Astrocyte (in vitro differentiated cells and primary cell): ENCODE measurements at regions not wholly inside any gene's neighbourhood (a gene's known extent, or its start where the extent isn't known, plus 50 kb on each side); places are given as distances from the start of the nearest gene placed in this dataset.
A peak's percentile ranks its signal among the peaks of the same experiment; 100 is the strongest.

ENCODE experiments used
- DNase-seq: peaks from one replicate; pipeline ENCODE4 v3.0.0-alpha.2; 2010; ENCODE audit warnings: low read depth
- FAIRE-seq: peaks from 2 replicates; lab custom pipeline; 2011; peaks lifted over from hg19 to GRCh38; lab: Jason Lieb, UNC
- H2AFZ ChIP-seq: 2 replicates; pipeline ENCODE4 v1.6.0; 2012; ENCODE audit warnings: low read depth, low read length, inconsistent platforms
- H3K27ac ChIP-seq: 2 replicates; pipeline ENCODE4 v1.5.1; 2011; ENCODE audit warnings: low read depth, low read length, inconsistent platforms
- H3K27me3 ChIP-seq: 2 replicates; pipeline ENCODE4 v1.6.0; 2011; ENCODE audit warnings: low read length, inconsistent platforms; ENCODE audit not compliant: insufficient read depth
- H3K36me3 ChIP-seq: 2 replicates; pipeline ENCODE4 v1.5.1; 2011; ENCODE audit warnings: low read length, inconsistent platforms; ENCODE audit not compliant: insufficient read depth
- H3K4me1 ChIP-seq: 2 replicates; pipeline ENCODE4 v1.5.1; 2011; ENCODE audit warnings: low read length, inconsistent platforms; ENCODE audit not compliant: insufficient read depth
- H3K4me2 ChIP-seq: 2 replicates; pipeline ENCODE4 v1.6.0; 2012; ENCODE audit warnings: low read length, inconsistent platforms
- H3K4me3 ChIP-seq: 2 replicates; pipeline ENCODE4 v1.5.1; 2011; ENCODE audit warnings: low read depth, mild to moderate bottlenecking, low read length, inconsistent platforms; ENCODE audit not compliant: insufficient read depth
- H3K79me2 ChIP-seq: 2 replicates; pipeline ENCODE4 v1.6.0; 2012; ENCODE audit warnings: mild to moderate bottlenecking, low read length, inconsistent platforms; ENCODE audit not compliant: insufficient read depth
- H3K9ac ChIP-seq: 2 replicates; pipeline ENCODE4 v1.6.0; 2012; ENCODE audit warnings: mild to moderate bottlenecking, low read length, inconsistent platforms
- H3K9me3 ChIP-seq: 2 replicates; pipeline ENCODE4 v1.5.1; 2012; ENCODE audit warnings: low read depth, mild to moderate bottlenecking, low read length, inconsistent platforms; ENCODE audit not compliant: insufficient read depth
- H4K20me1 ChIP-seq: 2 replicates; pipeline ENCODE4 v1.6.0; 2012; ENCODE audit warnings: low read length, inconsistent platforms; ENCODE audit not compliant: insufficient read depth
- H3K27ac Mint-ChIP-seq: one replicate; pipeline ENCODE4 v1.8.0; 2021; ENCODE audit warnings: mild to moderate bottlenecking, mixed read lengths; ENCODE audit not compliant: unreplicated experiment
- H3K27me3 Mint-ChIP-seq: one replicate; pipeline ENCODE4 v1.8.0; 2021; ENCODE audit warnings: low read depth, mixed read lengths; ENCODE audit not compliant: unreplicated experiment
- H3K36me3 Mint-ChIP-seq: one replicate; pipeline ENCODE4 v1.8.0; 2021; ENCODE audit warnings: low read depth, mixed read lengths; ENCODE audit not compliant: unreplicated experiment
- H3K4me1 Mint-ChIP-seq: one replicate; pipeline ENCODE4 v1.8.0; 2021; ENCODE audit warnings: low read depth, mixed read lengths; ENCODE audit not compliant: unreplicated experiment
- H3K4me3 Mint-ChIP-seq: one replicate; pipeline ENCODE4 v1.8.0; 2021; ENCODE audit warnings: mild to moderate bottlenecking, moderate library complexity, mixed read lengths; ENCODE audit not compliant: unreplicated experiment
- H3K9me3 Mint-ChIP-seq: one replicate; pipeline ENCODE4 v1.8.0; 2021; ENCODE audit warnings: mild to moderate bottlenecking, mixed read lengths; ENCODE audit not compliant: unreplicated experiment
- CTCF ChIP-seq: IDR thresholded peaks from 2 replicates; pipeline ENCODE4 v1.5.1; 2011; ENCODE audit warnings: low read depth, mild to moderate bottlenecking, inconsistent platforms, low read length, moderate library complexity; ENCODE audit not compliant: insufficient read depth
- EZH2 ChIP-seq: IDR thresholded peaks from 2 replicates; pipeline ENCODE4 v1.6.1; 2012; ENCODE audit warnings: mild to moderate bottlenecking, low read length, inconsistent platforms; ENCODE audit not compliant: insufficient read depth

DNA sequence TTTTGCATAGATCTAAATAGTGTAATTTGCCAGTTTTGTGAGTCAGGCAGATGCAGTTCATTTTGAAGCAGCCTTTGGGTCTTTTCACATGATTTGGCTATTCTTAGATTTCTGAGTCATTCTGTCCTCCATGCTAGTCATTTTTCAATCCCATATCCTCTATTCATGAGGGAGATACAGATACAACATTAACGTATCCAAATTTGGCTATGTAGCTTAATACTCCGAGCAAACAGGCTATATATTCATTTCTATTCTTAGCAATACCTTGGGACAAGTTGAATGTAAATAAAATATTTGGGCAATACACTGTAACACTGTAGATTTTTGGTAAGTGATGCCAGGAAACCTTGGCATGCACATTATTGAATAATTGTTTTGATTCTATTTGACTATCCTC lies 270.7 kb upstream of the PDE3A start:
- no peaks in the 10 kb centered on the region for H4K20me1 ChIP-seq
- H3K9ac ChIP-seq, result no peak overlapping the region
- peaks cover 2% of the 10 kb centered on the region for H3K9me3 Mint-ChIP-seq
- H3K4me1 Mint-ChIP-seq, result peaks cover 8% of the 10 kb centered on the region
- H3K27ac Mint-ChIP-seq, result no peak overlapping the region
- TF ChIP-seq EZH2 (no peak), CTCF (no peak)
- no peak overlapping the region for H3K27ac ChIP-seq
- no peaks in the 10 kb centered on the region for H3K79me2 ChIP-seq
- DNase-seq (peak; percentile 80), FAIRE-seq (no peak)
- H3K4me3 Mint-ChIP-seq, result no peak overlapping the region
- H3K27me3 Mint-ChIP-seq, result no peaks in the 10 kb centered on the region
- no peaks in the 10 kb centered on the region for H3K4me1 ChIP-seq
- no peaks in the 10 kb centered on the region for H3K36me3 Mint-ChIP-seq
- no peaks in the 10 kb centered on the region for H3K36me3 ChIP-seq
- H2AFZ ChIP-seq, result no peak overlapping the region
- no peaks in the 10 kb centered on the region for H3K9me3 ChIP-seq
- peak overlapping the region; percentile 25 for H3K4me2 ChIP-seq
- no peak overlapping the region for H3K4me3 ChIP-seq
- H3K27me3 ChIP-seq, result no peaks in the 10 kb centered on the region

DNA sequence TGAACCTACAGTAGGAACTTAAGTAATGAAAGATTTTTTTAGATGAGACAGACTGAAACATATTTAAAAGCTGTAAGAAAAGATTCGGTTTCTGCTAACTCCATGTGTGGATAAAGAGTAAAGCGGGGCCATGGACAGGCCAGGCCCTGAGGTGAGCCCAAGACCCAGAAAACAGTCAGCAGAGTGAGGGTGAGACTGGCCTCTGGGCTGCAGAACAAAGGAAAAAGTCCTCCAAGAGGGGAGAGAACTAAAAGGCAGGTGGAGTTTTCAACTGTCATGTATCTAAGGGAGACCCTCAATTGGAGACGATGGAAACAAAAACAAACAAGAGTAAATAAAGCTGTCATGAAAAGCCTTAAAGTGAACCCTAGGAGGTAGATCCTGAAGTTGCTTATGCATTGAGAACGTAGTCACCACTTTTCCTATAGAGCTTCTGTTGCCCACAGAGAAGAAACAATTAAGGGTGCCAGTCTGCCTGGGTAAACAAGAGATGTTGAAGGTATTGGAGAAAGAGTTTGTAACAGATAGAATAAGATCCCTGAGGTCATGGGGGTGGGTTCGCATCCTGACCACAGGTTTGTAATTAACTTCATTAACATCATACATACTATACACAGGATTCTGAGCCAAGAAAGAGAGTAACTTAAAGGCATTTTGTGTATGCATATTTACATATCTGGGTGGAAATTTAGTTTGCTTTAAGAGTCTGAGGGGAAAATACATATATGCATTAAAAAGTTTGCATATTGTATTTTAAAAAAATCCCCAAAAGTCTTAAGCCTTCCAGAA lies 268.7 kb upstream of the PDE3A start:
- no peak overlapping the region for H3K4me3 ChIP-seq
- DNase-seq (no peak), FAIRE-seq (no peak)
- peaks cover 8% of the 10 kb centered on the region for H3K4me1 Mint-ChIP-seq
- no peak overlapping the region for H3K4me3 Mint-ChIP-seq
- peaks cover 2% of the 10 kb centered on the region for H3K9me3 Mint-ChIP-seq
- TF ChIP-seq CTCF, result no peak
- TF ChIP-seq EZH2, result no peak
- no peaks in the 10 kb centered on the region for H3K9me3 ChIP-seq
- H3K4me2 ChIP-seq, result no peak overlapping the region
- H3K9ac ChIP-seq, result no peak overlapping the region
- H3K4me1 ChIP-seq, result no peaks in the 10 kb centered on the region
- no peaks in the 10 kb centered on the region for H3K36me3 Mint-ChIP-seq
- no peaks in the 10 kb centered on the region for H3K36me3 ChIP-seq
- H3K27ac Mint-ChIP-seq, result no peak overlapping the region
- H4K20me1 ChIP-seq, result no peaks in the 10 kb centered on the region
- H3K27ac ChIP-seq, result no peak overlapping the region
- H3K79me2 ChIP-seq, result no peaks in the 10 kb centered on the region
- no peaks in the 10 kb centered on the region for H3K27me3 Mint-ChIP-seq
- no peaks in the 10 kb centered on the region for H3K27me3 ChIP-seq
- no peak overlapping the region for H2AFZ ChIP-seq

- Histone ChIP-seq H3K27ac (no peak overlapping the region), H4K20me1 (no peaks in the 10 kb centered on the region), H3K79me2 (no peaks in the 10 kb centered on the region), H3K4me3 (no peak overlapping the region), H3K9ac (no peak overlapping the region), H3K4me2 (no peak overlapping the region), H3K36me3 (no peaks in the 10 kb centered on the region), H2AFZ (no peak overlapping the region), H3K4me1 (no peaks in the 10 kb centered on the region), H3K9me3 (no peaks in the 10 kb centered on the region), H3K27me3 (no peaks in the 10 kb centered on the region)
- Mint-ChIP-seq H3K27me3 (no peaks in the 10 kb centered on the region), H3K4me3 (no peak overlapping the region), H3K36me3 (no peaks in the 10 kb centered on the region), H3K9me3 (peaks cover 2% of the 10 kb centered on the region), H3K27ac (no peak overlapping the region), H3K4me1 (peaks cover 8% of the 10 kb centered on the region)
- peak; percentile 23 for DNase-seq
- TF ChIP-seq CTCF, result no peak
- no peak for TF ChIP-seq EZH2
- no peak for FAIRE-seq
Measured at GRCh38 chr12:20101046-20101445, 267.3 kb upstream of the PDE3A start.
